COLO668 (cell line): ENCODE measurements at regions not wholly inside any gene's neighbourhood (a gene's known extent, or its start where the extent isn't known, plus 50 kb on each side); places are given as distances from the start of the nearest gene placed in this dataset.
"Not testable (repeated sequence)": the region's sequence is repeated elsewhere in the genome, so short reads cannot be mapped to it uniquely, and the experiment has no call there.

Experiments used
- DNase-seq: peaks from one replicate; lab custom pipeline; 2025; ENCODE audit not compliant: unreplicated experiment; lab: John Stamatoyannopoulos, UW

- DNase-seq: peak; percentile 54
Observed at GRCh38 chr6:14217728-14218518, 100.4 kb downstream of the CD83 start.

GRCh38 chr6:14218519-14218800 is 100.9 kb downstream of the CD83 start:
- DNase-seq: no peak

- no peak for DNase-seq
Observed at GRCh38 chr6:14221564-14222279, 104.2 kb downstream of the CD83 start.

GRCh38 chr6:14222956-14223355 is 105.4 kb downstream of the CD83 start:
- no peak for DNase-seq

GRCh38 chr6:14224359-14225103 is 107.0 kb downstream of the CD83 start:
- no peak for DNase-seq

GRCh38 chr6:14226051-14226660 is 108.6 kb downstream of the CD83 start:
- no peak for DNase-seq

GRCh38 chr6:14228571-14228970 is 111.0 kb downstream of the CD83 start:
- no peak for DNase-seq

- DNase-seq: no peak
Observed at GRCh38 chr6:14231071-14231483, 113.5 kb downstream of the CD83 start.

- DNase-seq: no peak
Observed at GRCh38 chr6:14231501-14232280, 114.1 kb downstream of the CD83 start.

- no peak for DNase-seq
Observed at GRCh38 chr6:14232889-14233288, 115.3 kb downstream of the CD83 start.

- DNase-seq: no peak
Observed at GRCh38 chr6:14235653-14236356, 118.2 kb downstream of the CD83 start.

- no peak for DNase-seq
Observed at GRCh38 chr6:14239097-14239496, 121.5 kb downstream of the CD83 start.

GRCh38 chr6:14240411-14241166 is 123.0 kb downstream of the CD83 start:
- DNase-seq: no peak

- DNase-seq: no peak
Observed at GRCh38 chr6:14241255-14242070, 123.9 kb downstream of the CD83 start.

- not testable (repeated sequence) for DNase-seq
Observed at GRCh38 chr6:14242912-14243311, 125.3 kb downstream of the CD83 start.

GRCh38 chr6:14243597-14243996 is 126.0 kb downstream of the CD83 start:
- DNase-seq: no peak

- no peak for DNase-seq
Observed at GRCh38 chr6:14246876-14247275, 129.3 kb downstream of the CD83 start.

GRCh38 chr6:14250573-14250972 is 133.0 kb downstream of the CD83 start:
- no peak for DNase-seq
